PC-9 (cell line): ENCODE measurements at regions not wholly inside any gene's neighbourhood (a gene's known extent, or its start where the extent isn't known, plus 50 kb on each side); places are given as distances from the start of the nearest gene placed in this dataset.

Experiments used
- EZH2 ChIP-seq: fragments of 200-600 bp; sonication (generic); IDR thresholded peaks from 2 replicates; pipeline ENCODE4 v1.8.0; 2017; ENCODE audit warnings: antibody characterized with exemption, low read depth
- TF ChIP-seq, protein P1 (sequence below): fragments of 200-600 bp; sonication (generic); conservative IDR thresholded peaks from 2 replicates; pipeline ENCODE4 v1.6.1; 2017; ENCODE audit warnings: mixed run types, antibody characterized with exemption, mild to moderate bottlenecking, moderate library complexity

DNA sequence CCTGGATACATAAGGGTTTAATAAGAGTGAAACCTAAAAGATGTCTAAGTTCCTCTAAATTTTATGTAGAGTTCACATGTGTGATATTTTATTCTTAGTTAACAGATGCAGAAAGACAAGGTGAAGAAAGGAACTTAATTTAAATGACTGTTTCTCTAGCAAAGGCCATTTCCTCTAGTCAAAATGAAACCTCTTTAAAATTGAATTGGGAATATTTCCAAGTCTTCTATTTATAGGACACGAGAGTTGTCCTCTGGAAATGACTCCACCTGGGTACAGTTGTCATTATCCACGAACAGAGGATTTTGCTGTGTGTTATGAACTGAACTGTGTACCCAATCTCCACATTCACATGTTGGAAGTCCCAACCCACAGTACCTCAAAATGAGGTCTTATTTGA is 64.5 kb upstream of the KCNK1 start:
- TF ChIP-seq, protein P1, sequence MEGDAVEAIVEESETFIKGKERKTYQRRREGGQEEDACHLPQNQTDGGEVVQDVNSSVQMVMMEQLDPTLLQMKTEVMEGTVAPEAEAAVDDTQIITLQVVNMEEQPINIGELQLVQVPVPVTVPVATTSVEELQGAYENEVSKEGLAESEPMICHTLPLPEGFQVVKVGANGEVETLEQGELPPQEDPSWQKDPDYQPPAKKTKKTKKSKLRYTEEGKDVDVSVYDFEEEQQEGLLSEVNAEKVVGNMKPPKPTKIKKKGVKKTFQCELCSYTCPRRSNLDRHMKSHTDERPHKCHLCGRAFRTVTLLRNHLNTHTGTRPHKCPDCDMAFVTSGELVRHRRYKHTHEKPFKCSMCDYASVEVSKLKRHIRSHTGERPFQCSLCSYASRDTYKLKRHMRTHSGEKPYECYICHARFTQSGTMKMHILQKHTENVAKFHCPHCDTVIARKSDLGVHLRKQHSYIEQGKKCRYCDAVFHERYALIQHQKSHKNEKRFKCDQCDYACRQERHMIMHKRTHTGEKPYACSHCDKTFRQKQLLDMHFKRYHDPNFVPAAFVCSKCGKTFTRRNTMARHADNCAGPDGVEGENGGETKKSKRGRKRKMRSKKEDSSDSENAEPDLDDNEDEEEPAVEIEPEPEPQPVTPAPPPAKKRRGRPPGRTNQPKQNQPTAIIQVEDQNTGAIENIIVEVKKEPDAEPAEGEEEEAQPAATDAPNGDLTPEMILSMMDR, result no peak
- TF ChIP-seq EZH2, result no peak
